ENCODE measurements at regions not wholly inside any gene's neighbourhood (a gene's known extent, or its start where the extent isn't known, plus 50 kb on each side); places are given as distances from the start of the nearest gene placed in this dataset.

DNA sequence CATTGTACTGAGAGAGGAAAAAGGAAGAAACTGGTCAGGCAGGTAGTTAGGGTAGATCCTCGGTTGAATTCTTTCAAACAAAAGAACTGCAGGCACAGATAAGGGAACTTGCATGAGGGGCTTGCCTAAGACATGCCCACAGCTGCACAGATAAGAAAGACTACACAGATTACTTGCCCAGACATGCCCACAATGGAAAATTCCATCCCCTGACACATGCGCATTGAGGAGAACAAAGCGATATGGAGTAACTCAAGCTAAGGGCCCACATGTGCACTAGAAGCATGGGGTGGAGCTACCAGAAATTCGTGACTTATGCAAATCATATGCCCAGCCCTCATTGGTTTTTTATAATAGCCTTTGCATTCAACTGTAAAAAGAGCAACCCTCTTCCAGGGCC lies 181.3 kb upstream of the ZNF521 start:
- TF ChIP-seq, protein P1, sequence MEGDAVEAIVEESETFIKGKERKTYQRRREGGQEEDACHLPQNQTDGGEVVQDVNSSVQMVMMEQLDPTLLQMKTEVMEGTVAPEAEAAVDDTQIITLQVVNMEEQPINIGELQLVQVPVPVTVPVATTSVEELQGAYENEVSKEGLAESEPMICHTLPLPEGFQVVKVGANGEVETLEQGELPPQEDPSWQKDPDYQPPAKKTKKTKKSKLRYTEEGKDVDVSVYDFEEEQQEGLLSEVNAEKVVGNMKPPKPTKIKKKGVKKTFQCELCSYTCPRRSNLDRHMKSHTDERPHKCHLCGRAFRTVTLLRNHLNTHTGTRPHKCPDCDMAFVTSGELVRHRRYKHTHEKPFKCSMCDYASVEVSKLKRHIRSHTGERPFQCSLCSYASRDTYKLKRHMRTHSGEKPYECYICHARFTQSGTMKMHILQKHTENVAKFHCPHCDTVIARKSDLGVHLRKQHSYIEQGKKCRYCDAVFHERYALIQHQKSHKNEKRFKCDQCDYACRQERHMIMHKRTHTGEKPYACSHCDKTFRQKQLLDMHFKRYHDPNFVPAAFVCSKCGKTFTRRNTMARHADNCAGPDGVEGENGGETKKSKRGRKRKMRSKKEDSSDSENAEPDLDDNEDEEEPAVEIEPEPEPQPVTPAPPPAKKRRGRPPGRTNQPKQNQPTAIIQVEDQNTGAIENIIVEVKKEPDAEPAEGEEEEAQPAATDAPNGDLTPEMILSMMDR (IDR thresholded peaks at IDR 0.05) = no peak
- TF ChIP-seq POLR2A (IDR thresholded peaks at IDR 0.05) (no peak), EP300 (IDR thresholded peaks at IDR 0.05) (no peak)

Data from ovary (tissue), 3 donors.